GM12878 (cell line): ENCODE measurements at regions not wholly inside any gene's neighbourhood (a gene's known extent, or its start where the extent isn't known, plus 50 kb on each side); places are given as distances from the start of the nearest gene placed in this dataset.

Experiments
- ATAC-seq: fragments of 200-7000 bp; cut with Tn5 transposase; 3 replicates; pipeline ENCODE4 v1.9.1; 2020; ENCODE audit warnings: mild to moderate bottlenecking, moderate library complexity
- BruUV-seq: library from RNA; stranded (reverse); fragments of 400-500 nt; replicated peaks from 2 replicates; lab custom pipeline; 2021; lab: Mats Ljungman, UMichigan
- CTCF ChIA-PET: fragments of 300-600 bp; sonication (Branson Sonifier 250); formaldehyde crosslinking; extraction: SDS; loops from one replicate; lab custom pipeline; 2021; ENCODE audit warnings: inconsistent platforms; lab: Yijun Ruan, JAX
- POLR2A ChIA-PET: fragments of 350-600 bp; formaldehyde crosslinking; extraction: SDS; loops from one replicate; lab custom pipeline; 2021; ENCODE audit warnings: inconsistent platforms; lab: Charles Lee
- RAD21 ChIA-PET: fragments of 300-600 bp; sonication (Branson Sonifier 250); formaldehyde crosslinking; loops from one replicate; lab custom pipeline; 2023; ENCODE audit warnings: antibody characterized with exemption; ENCODE audit not compliant: unreplicated experiment; lab: Charles Lee
- SMC1A ChIA-PET: fragments of 300-600 bp; sonication (Branson Sonifier 250); formaldehyde crosslinking; loops from one replicate; lab custom pipeline; 2023; ENCODE audit not compliant: unreplicated experiment, uncharacterized antibody; lab: Charles Lee
- DNase-seq: peaks from one replicate; pipeline ENCODE4 v3.0.0-alpha.2; 2011; ENCODE audit warnings: low read depth, low spot score
- FAIRE-seq: peaks from 3 replicates; lab custom pipeline; 2011; peaks lifted over from hg19 to GRCh38; lab: Jason Lieb, UNC
- H2AFZ ChIP-seq: 2 replicates; pipeline ENCODE4 v1.6.0; 2011; ENCODE audit warnings: low read depth, low read length, control low read depth; ENCODE audit not compliant: control insufficient read depth
- H3K27ac ChIP-seq: 2 replicates; pipeline ENCODE4 v1.5.1; 2011; ENCODE audit warnings: control low read depth; ENCODE audit not compliant: control insufficient read depth, insufficient read depth
- H3K27me3 ChIP-seq, 2 experiments: replicated peaks in 1 of 2; 2 replicates each; pipeline versions ENCODE4 v1.6.0 to v1.6.1; 2011; ENCODE audit warnings: low read length in 1 of 2; ENCODE audit not compliant: control insufficient read depth in 2 of 2, insufficient read depth in 2 of 2
- H3K36me3 ChIP-seq, 2 experiments: 2 replicates each; pipeline ENCODE4 v1.5.1; 2011; ENCODE audit warnings: low read length in 1 of 2; ENCODE audit not compliant: control insufficient read depth in 2 of 2, insufficient read depth in 2 of 2
- H3K4me1 ChIP-seq: 2 replicates; pipeline ENCODE4 v1.6.1; 2011; ENCODE audit warnings: mild to moderate bottlenecking, low read length, moderate library complexity, mixed read lengths; ENCODE audit not compliant: control insufficient read depth, insufficient read depth
- H3K4me2 ChIP-seq: 2 replicates; pipeline ENCODE4 v1.6.0; 2011; ENCODE audit warnings: control low read depth; ENCODE audit not compliant: control insufficient read depth, insufficient read depth
- H3K4me3 ChIP-seq: fragments of 200-600 bp; sonication (generic); 2 replicates; pipeline ENCODE4 v1.5.1; 2016
- H3K79me2 ChIP-seq: 2 replicates; pipeline ENCODE4 v1.6.0; 2011; ENCODE audit warnings: low read length; ENCODE audit not compliant: control insufficient read depth, insufficient read depth
- H3K9ac ChIP-seq: 2 replicates; pipeline ENCODE4 v1.8.0; 2011; ENCODE audit warnings: low read length, control low read depth, mixed read lengths; ENCODE audit not compliant: control insufficient read depth, insufficient read depth
- H3K9me3 ChIP-seq: replicated peaks from 3 replicates; pipeline ENCODE4 v1.5.1; 2011; ENCODE audit warnings: mild to moderate bottlenecking, low read length; ENCODE audit not compliant: control insufficient read depth, insufficient read depth
- H4K20me1 ChIP-seq: 2 replicates; pipeline ENCODE4 v1.6.0; 2011; ENCODE audit not compliant: control insufficient read depth, insufficient read depth
- BACH1 ChIP-seq: fragments of 450-650 bp; IDR thresholded peaks from 2 replicates; pipeline ENCODE4 v1.6.1; 2017; ENCODE audit warnings: mild to moderate bottlenecking, borderline replicate concordance
- IRF4 ChIP-seq: IDR thresholded peaks from 2 replicates; pipeline ENCODE4 v1.6.1; 2011; ENCODE audit warnings: low read depth, low read length
- IRF5 ChIP-seq: fragments of 450-650 bp; IDR thresholded peaks from 2 replicates; pipeline ENCODE4 v1.6.1; 2017; ENCODE audit warnings: borderline replicate concordance
- NR2C2 ChIP-seq: IDR thresholded peaks from 2 replicates; pipeline ENCODE4 v1.6.1; 2011; ENCODE audit warnings: borderline replicate concordance, low read depth; ENCODE audit not compliant: control insufficient read depth, insufficient read length
- NR2F1 ChIP-seq: fragments of 450-650 bp; conservative IDR thresholded peaks from 2 replicates; pipeline ENCODE4 v1.6.1; 2017; ENCODE audit warnings: mild to moderate bottlenecking
- NRF1 ChIP-seq: conservative IDR thresholded peaks from 2 replicates; pipeline ENCODE4 v1.6.1; 2011; ENCODE audit warnings: mild to moderate bottlenecking, low read depth, low read length, improper control_type of control experiment
- RELA ChIP-seq: fragments of 450-650 bp; IDR thresholded peaks from 2 replicates; pipeline ENCODE4 v1.8.0; 2014; ENCODE audit warnings: borderline replicate concordance; ENCODE audit not compliant: partially characterized antibody
- SMARCA5 ChIP-seq: fragments of 450-650 bp; IDR thresholded peaks from 2 replicates; pipeline ENCODE4 v1.6.1; 2017; ENCODE audit warnings: mild to moderate bottlenecking
- STAT3 ChIP-seq: IDR thresholded peaks from 2 replicates; pipeline ENCODE4 v1.6.1; 2011; ENCODE audit warnings: low read depth, low read length, improper control_type of control experiment
- ZBED1 ChIP-seq: IDR thresholded peaks from 2 replicates; pipeline ENCODE4 v1.6.1; 2016; ENCODE audit warnings: borderline replicate concordance
- ZNF592 ChIP-seq: fragments of 450-650 bp; IDR thresholded peaks from 2 replicates; pipeline ENCODE4 v1.6.1; 2017; ENCODE audit warnings: mild to moderate bottlenecking, moderate library complexity
- WGBS: methylation state at CpG from one replicate; pipeline ENCODE4 v1.1.6; 2016; ENCODE audit warnings: low lambda C conversion rate; ENCODE audit not compliant: insufficient replicate concordance, insufficient coverage; ENCODE audit errors: missing lambda C conversion rate; 5-methylcytosine and 5-hydroxymethylcytosine counted together
- in situ Hi-C: fragments of 300-500 bp; cut with MboI; formaldehyde crosslinking; loops from 9 replicates; pipeline ENCODE4 v1.14.3; 2018; ENCODE audit warnings: mixed read lengths
- intact Hi-C: fragments of 100-400 bp; cut with micrococcal nuclease; formaldehyde crosslinking; loops from one replicate; pipeline ENCODE4 v1.14.2; 2022; ENCODE audit not compliant: unreplicated experiment
- TF ChIP-seq, protein P1 (sequence below): IDR thresholded peaks from 2 replicates; pipeline ENCODE4 v1.6.1; 2011; ENCODE audit warnings: borderline replicate concordance, low read depth, mild to moderate bottlenecking, moderate library complexity, mixed read lengths, low read length; ENCODE audit not compliant: insufficient read depth; ENCODE audit errors: extremely low read length

DNA sequence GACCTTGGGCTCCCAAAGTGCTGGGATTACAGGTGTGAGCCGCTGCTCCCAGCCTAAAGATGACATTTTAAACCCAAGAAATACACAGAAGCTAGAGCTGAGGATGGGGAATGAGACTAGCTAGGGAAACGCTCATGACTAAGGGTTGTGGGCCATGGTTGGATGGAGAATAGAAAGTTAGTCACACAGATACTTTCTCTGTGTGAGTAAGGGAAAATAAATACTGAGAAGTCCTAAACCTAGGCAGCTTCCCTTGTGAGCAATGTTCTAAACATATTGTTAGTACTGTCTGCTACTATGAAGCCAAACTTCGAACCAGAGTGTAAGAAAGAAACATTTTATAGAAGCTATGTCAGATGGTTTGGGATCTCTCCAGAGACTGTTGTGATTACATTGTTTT lies 304.8 kb upstream of the STAC start:
- Histone ChIP-seq H3K27ac (no peak overlapping the region), H3K9ac (no peak overlapping the region), H3K9me3 (no peaks in the 10 kb centered on the region), H3K4me3 (no peak overlapping the region), H3K27me3 (no peaks in the 10 kb centered on the region), H3K4me1 (no peaks in the 10 kb centered on the region), H2AFZ (no peak overlapping the region), H3K4me2 (no peak overlapping the region), H4K20me1 (no peaks in the 10 kb centered on the region), H3K79me2 (no peaks in the 10 kb centered on the region), H3K36me3 (no peaks in the 10 kb centered on the region)
- POLR2A ChIA-PET, result no interaction called here
- FAIRE-seq, result no peak
- no TSS peak for BruUV-seq
- CTCF ChIA-PET, result no interaction called here
- TF ChIP-seq NRF1, result no peak
- TF ChIP-seq STAT3, result no peak
- no peak for TF ChIP-seq ZBED1
- no peak for TF ChIP-seq BACH1
- no peak for TF ChIP-seq NR2F1
- TF ChIP-seq, protein P1, sequence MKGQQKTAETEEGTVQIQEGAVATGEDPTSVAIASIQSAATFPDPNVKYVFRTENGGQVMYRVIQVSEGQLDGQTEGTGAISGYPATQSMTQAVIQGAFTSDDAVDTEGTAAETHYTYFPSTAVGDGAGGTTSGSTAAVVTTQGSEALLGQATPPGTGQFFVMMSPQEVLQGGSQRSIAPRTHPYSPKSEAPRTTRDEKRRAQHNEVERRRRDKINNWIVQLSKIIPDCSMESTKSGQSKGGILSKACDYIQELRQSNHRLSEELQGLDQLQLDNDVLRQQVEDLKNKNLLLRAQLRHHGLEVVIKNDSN, result no peak
- no peak for TF ChIP-seq ZNF592
- no peak for TF ChIP-seq NR2C2
- TF ChIP-seq IRF4, result no peak
- no peak for TF ChIP-seq SMARCA5
- no peak for TF ChIP-seq IRF5
- TF ChIP-seq RELA, result no peak
- in situ Hi-C loops, result no loop called here
- WGBS, result 0% methylated on average over 3 of the region's 3 CpGs
- SMC1A ChIA-PET, result no interaction called here
- RAD21 ChIA-PET, result no interaction called here
- ATAC-seq, result no peak
- intact Hi-C loops, result no loop called here
- no peak for DNase-seq
